Vagina (tissue), 2 donors: ENCODE measurements at regions not wholly inside any gene's neighbourhood (a gene's known extent, or its start where the extent isn't known, plus 50 kb on each side); places are given as distances from the start of the nearest gene placed in this dataset.

Experiments
- DNase-seq, 2 donors: peaks; one replicate each; pipeline ENCODE4 v3.0.0-alpha.2; 2017; ENCODE audit errors: extremely low spot score in 2 of 2
- H3K27ac ChIP-seq: fragments of 200-600 bp; sonication (generic); one replicate; pipeline ENCODE4 v1.5.1; 2019
- H3K27me3 ChIP-seq: fragments of 200-600 bp; sonication (generic); one replicate; pipeline ENCODE4 v1.5.1; 2019
- H3K36me3 ChIP-seq, 2 donors: fragments of 200-600 bp; sonication (generic); one replicate each; pipeline ENCODE4 v1.5.1; 2017 to 2019
- H3K4me1 ChIP-seq: fragments of 200-600 bp; sonication (generic); one replicate; pipeline ENCODE4 v1.5.1; 2019
- H3K4me3 ChIP-seq, 2 donors: fragments of 200-600 bp; sonication (generic); 1 replicate in 1 of 2; 2 replicates in 1 of 2; pipeline ENCODE4 v1.5.1; 2016 to 2019
- H3K9me3 ChIP-seq: fragments of 200-600 bp; sonication (generic); one replicate; pipeline ENCODE4 v1.5.1; 2019
- CTCF ChIP-seq, 3 experiments: fragments of 450-650 bp in 2 of 3; fragments of 200-600 bp in 1 of 3; sonication (generic) in 1 of 3; IDR thresholded peaks; one replicate each; pipeline ENCODE4 v1.5.1; 2017 to 2019; ENCODE audit warnings: antibody characterized with exemption in 3 of 3, mild to moderate bottlenecking in 2 of 3, moderate library complexity in 2 of 3
- POLR2A ChIP-seq, 2 donors: fragments of 450-650 bp; IDR thresholded peaks; one replicate each; pipeline ENCODE4 v1.6.1; 2017; ENCODE audit warnings: antibody characterized with exemption in 2 of 2, mild to moderate bottlenecking in 2 of 2, moderate library complexity in 2 of 2
- POLR2AphosphoS5 ChIP-seq, 2 donors: sonication (generic); formaldehyde crosslinking; IDR thresholded peaks; one replicate each; pipeline ENCODE4 v1.9.0; 2017; ENCODE audit warnings: antibody characterized with exemption in 2 of 2, mild to moderate bottlenecking in 2 of 2, low read depth in 1 of 2; ENCODE audit not compliant: insufficient read depth in 1 of 2
- intact Hi-C: fragments of 100-400 bp; cut with DNase I; formaldehyde crosslinking; loops from one replicate; pipeline ENCODE4 v1.15.1; 2023

- H3K9me3 ChIP-seq = no peaks in the 10 kb centered on the region
- peaks cover 7% of the 10 kb centered on the region for H3K4me1 ChIP-seq
- H3K4me3 ChIP-seq = no peak overlapping the region
- TF ChIP-seq POLR2A (IDR thresholded peaks at IDR 0.05) (no peak), CTCF (IDR thresholded peaks at IDR 0.05) (no peak), POLR2AphosphoS5 (IDR thresholded peaks at IDR 0.05; ENCODE audit: insufficient read depth in 1 of 2, low read depth in 1 of 2) (no peak)
- intact Hi-C loops = no loop called here
- H3K36me3 ChIP-seq = no peaks in the 10 kb centered on the region
- no peak overlapping the region for H3K27ac ChIP-seq
- no peaks in the 10 kb centered on the region for H3K27me3 ChIP-seq
- no peak for DNase-seq
Measured at GRCh38 chr1:81689531-81689941, 111.2 kb upstream of the ADGRL2 start.

- Histone ChIP-seq H3K27ac (no peak overlapping the region), H3K27me3 (no peaks in the 10 kb centered on the region), H3K36me3 (no peaks in the 10 kb centered on the region), H3K4me1 (peaks cover 10% of the 10 kb centered on the region), H3K9me3 (no peaks in the 10 kb centered on the region), H3K4me3 (no peak overlapping the region)
- no peak for DNase-seq
- intact Hi-C loops = no loop called here
- TF ChIP-seq POLR2AphosphoS5 (IDR thresholded peaks at IDR 0.05; ENCODE audit: insufficient read depth in 1 of 2, low read depth in 1 of 2) (no peak), POLR2A (IDR thresholded peaks at IDR 0.05) (no peak), CTCF (IDR thresholded peaks at IDR 0.05) (no peak)
Measured at GRCh38 chr1:81682490-81682889, 118.2 kb upstream of the ADGRL2 start.

- no peak overlapping the region for H3K27ac ChIP-seq
- H3K4me1 ChIP-seq = peaks cover 10% of the 10 kb centered on the region
- DNase-seq = no peak
- H3K4me3 ChIP-seq = no peak overlapping the region
- TF ChIP-seq POLR2AphosphoS5 (IDR thresholded peaks at IDR 0.05; ENCODE audit: insufficient read depth in 1 of 2, low read depth in 1 of 2) (no peak), CTCF (IDR thresholded peaks at IDR 0.05) (no peak), POLR2A (IDR thresholded peaks at IDR 0.05) (no peak)
- intact Hi-C loops = no loop called here
- no peaks in the 10 kb centered on the region for H3K27me3 ChIP-seq
- H3K36me3 ChIP-seq = no peaks in the 10 kb centered on the region
- H3K9me3 ChIP-seq = no peaks in the 10 kb centered on the region
Measured at GRCh38 chr1:81681601-81682266, 119.0 kb upstream of the ADGRL2 start.

- H3K9me3 ChIP-seq = no peaks in the 10 kb centered on the region
- no peak overlapping the region for H3K27ac ChIP-seq
- no peaks in the 10 kb centered on the region for H3K27me3 ChIP-seq
- TF ChIP-seq CTCF (IDR thresholded peaks at IDR 0.05) (no peak), POLR2AphosphoS5 (IDR thresholded peaks at IDR 0.05; ENCODE audit: insufficient read depth in 1 of 2, low read depth in 1 of 2) (no peak), POLR2A (IDR thresholded peaks at IDR 0.05) (no peak)
- H3K4me1 ChIP-seq = peaks cover 10% of the 10 kb centered on the region
- no peak for DNase-seq
- no peaks in the 10 kb centered on the region for H3K36me3 ChIP-seq
- H3K4me3 ChIP-seq = no peak overlapping the region
- intact Hi-C loops = no loop called here
Measured at GRCh38 chr1:81681114-81681513, 119.6 kb upstream of the ADGRL2 start.

- Histone ChIP-seq H3K27me3 (no peaks in the 10 kb centered on the region), H3K4me3 (no peak overlapping the region), H3K4me1 (peaks cover 10% of the 10 kb centered on the region), H3K36me3 (no peaks in the 10 kb centered on the region), H3K9me3 (no peaks in the 10 kb centered on the region), H3K27ac (no peak overlapping the region)
- intact Hi-C loops = no loop called here
- TF ChIP-seq POLR2AphosphoS5 (IDR thresholded peaks at IDR 0.05; ENCODE audit: insufficient read depth in 1 of 2, low read depth in 1 of 2) = no peak
- TF ChIP-seq POLR2A (IDR thresholded peaks at IDR 0.05) = no peak
- TF ChIP-seq CTCF (IDR thresholded peaks at IDR 0.05) = no peak
- no peak for DNase-seq
Measured at GRCh38 chr1:81679942-81680341, 120.8 kb upstream of the ADGRL2 start.
